ENCODE measurements at regions not wholly inside any gene's neighbourhood (a gene's known extent, or its start where the extent isn't known, plus 50 kb on each side); places are given as distances from the start of the nearest gene placed in this dataset.

GRCh38 chr16:5582529-5582928 is 484.9 kb upstream of the EEF2KMT start:
- TF ChIP-seq, protein P1, sequence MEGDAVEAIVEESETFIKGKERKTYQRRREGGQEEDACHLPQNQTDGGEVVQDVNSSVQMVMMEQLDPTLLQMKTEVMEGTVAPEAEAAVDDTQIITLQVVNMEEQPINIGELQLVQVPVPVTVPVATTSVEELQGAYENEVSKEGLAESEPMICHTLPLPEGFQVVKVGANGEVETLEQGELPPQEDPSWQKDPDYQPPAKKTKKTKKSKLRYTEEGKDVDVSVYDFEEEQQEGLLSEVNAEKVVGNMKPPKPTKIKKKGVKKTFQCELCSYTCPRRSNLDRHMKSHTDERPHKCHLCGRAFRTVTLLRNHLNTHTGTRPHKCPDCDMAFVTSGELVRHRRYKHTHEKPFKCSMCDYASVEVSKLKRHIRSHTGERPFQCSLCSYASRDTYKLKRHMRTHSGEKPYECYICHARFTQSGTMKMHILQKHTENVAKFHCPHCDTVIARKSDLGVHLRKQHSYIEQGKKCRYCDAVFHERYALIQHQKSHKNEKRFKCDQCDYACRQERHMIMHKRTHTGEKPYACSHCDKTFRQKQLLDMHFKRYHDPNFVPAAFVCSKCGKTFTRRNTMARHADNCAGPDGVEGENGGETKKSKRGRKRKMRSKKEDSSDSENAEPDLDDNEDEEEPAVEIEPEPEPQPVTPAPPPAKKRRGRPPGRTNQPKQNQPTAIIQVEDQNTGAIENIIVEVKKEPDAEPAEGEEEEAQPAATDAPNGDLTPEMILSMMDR (IDR thresholded peaks at IDR 0.05), result no peak
- TF ChIP-seq POLR2A (IDR thresholded peaks at IDR 0.05), result no peak
